GM21786 (cell line): ENCODE measurements at regions not wholly inside any gene's neighbourhood (a gene's known extent, or its start where the extent isn't known, plus 50 kb on each side); places are given as distances from the start of the nearest gene placed in this dataset.
"Not testable (repeated sequence)": the region's sequence is repeated elsewhere in the genome, so short reads cannot be mapped to it uniquely, and the experiment has no call there.

Experiments
- ATAC-seq: cut with Tn5 transposase; IDR thresholded peaks from one replicate; pipeline ENCODE4 v1.9.1; 2021; ENCODE audit not compliant: unreplicated experiment

GRCh38 chr12:27133022-27133590 is 50.7 kb upstream of the C12orf71 start:
- peak; percentile 82 for ATAC-seq

GRCh38 chr12:27140478-27140969 is 58.1 kb upstream of the C12orf71 start:
- ATAC-seq: no peak

GRCh38 chr12:27142101-27142721 is 59.8 kb upstream of the C12orf71 start:
- ATAC-seq: no peak

- ATAC-seq: no peak
These were observed 61.1 kb upstream of the C12orf71 start for GRCh38 chr12:27143256-27144069.

GRCh38 chr12:27145725-27146124 is 63.3 kb upstream of the C12orf71 start:
- ATAC-seq: not testable (repeated sequence)

- no peak for ATAC-seq
These were observed 66.0 kb upstream of the C12orf71 start for GRCh38 chr12:27148373-27148772.

- ATAC-seq: no peak
These were observed 66.4 kb upstream of the C12orf71 start for GRCh38 chr12:27148791-27149190.

- ATAC-seq: no peak
These were observed 69.1 kb upstream of the C12orf71 start for GRCh38 chr12:27151479-27151878.

GRCh38 chr12:27158297-27158696 is 75.9 kb upstream of the C12orf71 start:
- no peak for ATAC-seq

- ATAC-seq: peak; percentile 80
These were observed 79.3 kb upstream of the C12orf71 start for GRCh38 chr12:27161458-27162228.

GRCh38 chr12:27162229-27162537 is 79.8 kb upstream of the C12orf71 start:
- ATAC-seq: no peak

- no peak for ATAC-seq
These were observed 80.8 kb upstream of the C12orf71 start for GRCh38 chr12:27163048-27163715.

- ATAC-seq: no peak
These were observed 80.2 kb upstream of the STK38L start for GRCh38 chr12:27163894-27164293.

GRCh38 chr12:27164330-27165040 is 79.6 kb upstream of the STK38L start:
- ATAC-seq: no peak

GRCh38 chr12:27165958-27166357 is 78.1 kb upstream of the STK38L start:
- not testable (repeated sequence) for ATAC-seq

GRCh38 chr12:27171494-27171893 is 72.6 kb upstream of the STK38L start:
- ATAC-seq: not testable (repeated sequence)

GRCh38 chr12:27176765-27177164 is 67.3 kb upstream of the STK38L start:
- no peak for ATAC-seq

GRCh38 chr12:27177706-27178105 is 66.4 kb upstream of the STK38L start:
- ATAC-seq: no peak

GRCh38 chr12:27178255-27178654 is 65.8 kb upstream of the STK38L start:
- no peak for ATAC-seq

GRCh38 chr12:27178723-27179399 is 65.2 kb upstream of the STK38L start:
- no peak for ATAC-seq
